Large intestine (tissue), 3 donors: ENCODE measurements at regions not wholly inside any gene's neighbourhood (a gene's known extent, or its start where the extent isn't known, plus 50 kb on each side); places are given as distances from the start of the nearest gene placed in this dataset.

Experiments
- DNase-seq, 2 donors: peaks; one replicate each; pipeline versions ENCODE4 v3.0.0 to v3.0.0-alpha.2; 2013
- H3K27ac ChIP-seq: one replicate; pipeline ENCODE4 v1.5.1; 2013; ENCODE audit warnings: low read length
- H3K27me3 ChIP-seq: 2 replicates; pipeline ENCODE4 v1.6.1; 2013; ENCODE audit warnings: low read length; ENCODE audit not compliant: control insufficient read depth, insufficient read depth
- H3K36me3 ChIP-seq: 2 replicates; pipeline ENCODE4 v1.6.1; 2013; ENCODE audit warnings: low read length; ENCODE audit not compliant: control insufficient read depth, insufficient read depth
- H3K4me1 ChIP-seq: one replicate; pipeline ENCODE4 v1.6.1; 2013; ENCODE audit warnings: low read length; ENCODE audit not compliant: control insufficient read depth, insufficient read depth
- H3K4me3 ChIP-seq: one replicate; pipeline ENCODE4 v1.5.1; 2013; ENCODE audit warnings: low read length
- H3K9me3 ChIP-seq: one replicate; pipeline ENCODE4 v1.6.1; 2013; ENCODE audit warnings: mild to moderate bottlenecking, low read depth, low read length, moderate library complexity; ENCODE audit not compliant: control insufficient read depth
- WGBS: methylation state at CpG from one replicate; pipeline ENCODE4 v1.1.5; 2013; ENCODE audit warnings: low lambda C conversion rate; ENCODE audit not compliant: insufficient coverage; 5-methylcytosine and 5-hydroxymethylcytosine counted together

GRCh38 chr4:176875446-176875930 is 82.8 kb upstream of the VEGFC start:
- no peaks in the 10 kb centered on the region for H3K4me1 ChIP-seq
- no peaks in the 10 kb centered on the region for H3K27me3 ChIP-seq
- WGBS, result no CpG with 5 or more reads among the region's 2 CpGs
- no peaks in the 10 kb centered on the region for H3K36me3 ChIP-seq
- H3K4me3 ChIP-seq, result no peak overlapping the region
- no peaks in the 10 kb centered on the region for H3K9me3 ChIP-seq
- no peak overlapping the region for H3K27ac ChIP-seq
- no peak for DNase-seq

DNA sequence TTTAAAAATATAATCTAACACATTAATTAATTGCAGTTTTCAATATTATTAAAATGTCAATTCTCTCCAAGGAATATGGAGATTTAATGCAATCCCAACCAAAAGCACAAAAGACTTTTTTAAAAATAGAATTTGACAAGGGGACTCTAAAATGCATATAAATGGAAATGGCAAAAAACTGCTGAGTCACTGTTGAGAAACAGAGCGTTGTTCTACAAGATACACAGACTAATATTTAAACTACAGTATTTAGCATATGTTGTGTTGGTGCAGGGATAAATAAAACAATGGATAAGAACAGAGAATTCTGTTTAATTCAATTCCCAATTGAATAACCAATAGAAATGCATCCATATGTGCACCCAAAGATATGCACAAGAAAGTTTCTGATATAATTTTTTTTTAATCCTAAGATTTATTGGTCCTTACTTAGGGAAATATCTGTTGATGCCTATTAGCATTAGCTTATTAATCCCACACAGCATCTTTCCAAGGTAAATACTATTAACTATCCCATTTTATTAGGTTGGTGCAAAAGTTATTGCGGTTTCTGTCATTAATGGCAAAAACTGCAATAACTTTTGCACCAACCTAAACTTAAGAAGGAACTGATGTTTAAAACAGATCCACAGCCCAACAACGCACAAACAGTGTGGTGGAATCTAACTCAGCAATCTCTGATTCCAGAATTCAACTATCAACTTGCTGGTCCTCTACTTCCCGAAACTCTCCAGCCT is 86.8 kb upstream of the VEGFC start:
- no peaks in the 10 kb centered on the region for H3K4me1 ChIP-seq
- H3K36me3 ChIP-seq, result no peaks in the 10 kb centered on the region
- WGBS, result no CpG with 5 or more reads among the region's 4 CpGs
- H3K9me3 ChIP-seq, result no peaks in the 10 kb centered on the region
- no peaks in the 10 kb centered on the region for H3K27me3 ChIP-seq
- no peak for DNase-seq
- no peak overlapping the region for H3K4me3 ChIP-seq
- H3K27ac ChIP-seq, result no peak overlapping the region

DNA sequence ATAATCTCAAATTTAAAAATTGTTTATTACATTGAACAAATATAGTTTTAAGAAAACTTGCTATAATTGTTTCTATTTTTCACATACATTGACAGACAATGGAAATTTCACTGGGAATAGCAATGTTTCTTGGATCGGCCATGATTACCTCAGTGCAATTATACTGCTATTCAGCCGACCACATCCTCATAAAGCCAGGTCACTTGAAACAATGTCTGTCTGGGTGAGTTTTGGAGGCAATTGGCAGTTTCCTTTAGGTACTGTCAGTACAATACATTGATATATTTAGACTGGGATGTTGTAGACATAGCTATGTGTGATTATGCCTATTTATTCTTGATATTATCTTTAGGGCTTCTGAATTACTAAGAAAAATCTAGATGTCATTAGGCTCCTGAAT is 89.5 kb upstream of the VEGFC start:
- H3K4me3 ChIP-seq, result no peak overlapping the region
- no peaks in the 10 kb centered on the region for H3K9me3 ChIP-seq
- no peaks in the 10 kb centered on the region for H3K4me1 ChIP-seq
- no peak for DNase-seq
- WGBS, result no CpG with 5 or more reads among the region's 2 CpGs
- no peak overlapping the region for H3K27ac ChIP-seq
- no peaks in the 10 kb centered on the region for H3K36me3 ChIP-seq
- no peaks in the 10 kb centered on the region for H3K27me3 ChIP-seq

- DNase-seq, result no peak
- WGBS, result no CpG with 5 or more reads among the region's 7 CpGs
Observed at GRCh38 chr4:176883108-176883550, 90.4 kb upstream of the VEGFC start.

DNA sequence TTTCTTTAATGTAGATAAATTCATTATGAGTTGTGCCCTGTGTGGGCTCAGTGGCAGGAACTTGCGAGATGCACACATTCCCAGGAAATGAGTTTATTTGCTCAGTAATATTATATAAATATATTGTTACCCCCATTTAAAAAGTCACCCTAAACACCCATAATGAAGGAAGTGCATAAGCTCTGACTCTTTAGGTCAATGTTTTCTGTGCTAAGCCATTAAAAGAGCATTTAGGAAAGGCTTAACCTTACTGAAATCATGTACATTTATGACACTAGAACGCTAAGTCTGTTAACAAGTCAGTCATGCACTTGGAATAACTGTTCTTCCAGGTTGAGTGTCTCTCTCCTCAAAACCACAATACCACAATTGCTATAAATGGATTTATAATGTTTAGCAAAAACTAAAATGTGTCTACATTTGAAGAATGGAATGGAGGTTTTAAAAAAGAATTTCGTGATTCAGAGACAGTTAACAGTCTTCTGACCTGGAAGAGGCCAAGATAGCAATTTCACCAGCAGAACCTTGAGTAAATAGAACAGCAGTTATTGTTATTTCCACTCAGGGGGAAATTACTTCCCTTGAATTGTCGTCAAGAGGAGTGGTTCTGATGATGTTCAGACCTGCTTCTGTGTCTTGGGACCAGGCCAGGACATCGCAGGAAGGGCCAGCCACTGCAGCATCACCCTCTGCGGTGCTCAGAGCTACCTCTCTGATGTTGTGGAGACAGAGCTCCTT is 91.1 kb upstream of the VEGFC start:
- Histone ChIP-seq H3K36me3 (no peaks in the 10 kb centered on the region), H3K27me3 (no peaks in the 10 kb centered on the region), H3K4me3 (no peak overlapping the region), H3K4me1 (no peaks in the 10 kb centered on the region), H3K9me3 (no peaks in the 10 kb centered on the region), H3K27ac (no peak overlapping the region)
- WGBS, result 71% methylated on average over 2 of the region's 6 CpGs
- no peak for DNase-seq

More at GRCh38 chr4:176883108-176883550, 90.4 kb upstream of the VEGFC start:
- Histone ChIP-seq H3K4me3 (no peak overlapping the region), H3K27ac (no peak overlapping the region), H3K4me1 (no peaks in the 10 kb centered on the region), H3K36me3 (no peaks in the 10 kb centered on the region), H3K27me3 (no peaks in the 10 kb centered on the region), H3K9me3 (no peaks in the 10 kb centered on the region)

DNA sequence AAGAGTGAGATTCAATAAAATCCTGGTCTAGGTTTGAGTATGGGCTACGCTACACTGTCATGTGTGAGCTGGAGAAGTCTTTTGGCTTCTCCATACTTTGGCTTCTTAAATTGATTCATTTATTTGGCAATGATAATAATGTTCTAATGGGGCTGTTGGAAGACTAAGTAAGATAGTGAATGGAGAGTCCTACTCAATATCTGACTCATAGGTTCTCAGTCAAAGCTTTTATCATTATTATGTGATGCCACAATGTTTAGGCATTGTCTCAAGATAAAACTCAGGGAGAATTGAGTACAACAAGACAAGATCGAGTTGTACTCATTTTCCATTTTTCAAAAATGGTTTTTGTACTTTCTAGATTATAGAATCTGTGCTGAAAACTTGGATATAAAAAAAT is 92.5 kb upstream of the VEGFC start:
- no peaks in the 10 kb centered on the region for H3K9me3 ChIP-seq
- DNase-seq, result no peak
- H3K27me3 ChIP-seq, result no peaks in the 10 kb centered on the region
- H3K27ac ChIP-seq, result no peak overlapping the region
- H3K4me3 ChIP-seq, result no peak overlapping the region
- WGBS, result 90% methylated on average over 2 of the region's 2 CpGs
- no peaks in the 10 kb centered on the region for H3K36me3 ChIP-seq
- no peaks in the 10 kb centered on the region for H3K4me1 ChIP-seq

- H3K4me3 ChIP-seq, result no peak overlapping the region
- WGBS, result 94% methylated on average over 3 of the region's 3 CpGs
- H3K9me3 ChIP-seq, result no peaks in the 10 kb centered on the region
- H3K27ac ChIP-seq, result no peak overlapping the region
- H3K27me3 ChIP-seq, result no peaks in the 10 kb centered on the region
- no peaks in the 10 kb centered on the region for H3K36me3 ChIP-seq
- DNase-seq, result no peak
- no peaks in the 10 kb centered on the region for H3K4me1 ChIP-seq
Observed at GRCh38 chr4:176886135-176886534, 93.4 kb upstream of the VEGFC start.

DNA sequence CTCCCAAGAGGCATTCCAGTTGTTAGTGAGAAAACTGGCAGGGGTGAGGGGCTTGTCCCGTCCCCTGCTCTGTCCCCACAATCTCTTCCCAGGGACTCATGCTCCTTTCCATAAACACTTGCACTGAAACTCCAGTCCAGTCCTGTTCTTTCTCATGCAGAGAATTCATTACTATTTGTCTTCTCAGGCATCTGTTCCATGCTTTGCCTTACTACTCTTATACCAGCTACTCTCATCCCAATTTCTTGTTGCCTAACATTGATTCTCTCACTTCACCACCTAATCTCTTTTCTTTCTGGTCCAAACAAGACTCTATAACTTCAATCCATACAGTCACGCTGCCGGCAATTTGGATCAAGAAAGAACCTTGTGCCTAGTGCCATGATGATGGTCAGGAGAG is 97.1 kb upstream of the VEGFC start:
- no peaks in the 10 kb centered on the region for H3K4me1 ChIP-seq
- H3K9me3 ChIP-seq, result no peaks in the 10 kb centered on the region
- H3K36me3 ChIP-seq, result no peaks in the 10 kb centered on the region
- no CpG with 5 or more reads among the region's 3 CpGs for WGBS
- H3K27ac ChIP-seq, result no peak overlapping the region
- H3K4me3 ChIP-seq, result no peak overlapping the region
- H3K27me3 ChIP-seq, result no peaks in the 10 kb centered on the region
- no peak for DNase-seq

DNA sequence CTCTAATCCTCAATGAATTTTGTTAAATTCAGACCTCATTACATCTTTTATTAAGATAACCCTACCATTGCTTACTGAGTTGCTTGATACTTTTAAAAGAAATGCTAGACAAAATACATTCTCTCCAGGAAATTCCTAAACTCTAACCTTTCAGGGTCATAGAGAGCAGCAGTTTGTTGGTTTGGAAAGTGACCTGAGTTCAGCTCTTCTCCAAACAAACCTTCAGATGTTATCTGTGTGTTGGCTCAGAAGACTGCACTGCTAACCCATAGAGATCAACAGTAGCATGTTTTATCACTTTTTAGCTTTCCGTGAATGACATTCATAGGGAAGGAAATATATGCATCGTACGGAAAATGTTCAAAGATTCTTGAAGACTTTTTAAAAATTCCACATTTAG is 101.8 kb upstream of the VEGFC start:
- H3K36me3 ChIP-seq, result no peaks in the 10 kb centered on the region
- H3K27me3 ChIP-seq, result no peaks in the 10 kb centered on the region
- no peak for DNase-seq
- H3K9me3 ChIP-seq, result no peaks in the 10 kb centered on the region
- H3K4me1 ChIP-seq, result no peaks in the 10 kb centered on the region
- no peak overlapping the region for H3K4me3 ChIP-seq
- 75% methylated on average over 2 of the region's 3 CpGs for WGBS
- no peak overlapping the region for H3K27ac ChIP-seq

DNA sequence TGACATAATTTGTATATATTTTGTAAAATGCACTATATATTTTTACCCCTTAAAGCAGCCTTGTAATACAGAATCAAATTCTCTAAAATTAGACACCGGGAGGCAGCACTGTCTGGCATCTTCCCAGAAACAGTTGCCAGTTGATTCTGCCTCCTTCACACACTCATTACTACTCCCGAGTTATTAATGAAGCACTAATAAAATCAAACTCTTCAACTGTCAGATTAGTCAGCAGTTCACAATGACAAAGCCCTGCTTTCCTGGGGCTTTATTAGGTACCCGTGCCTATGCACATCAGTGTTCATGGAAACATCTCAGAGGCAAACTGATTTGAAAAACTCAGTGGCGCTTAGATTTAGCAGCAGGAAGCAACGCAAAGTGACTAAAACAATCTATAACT is 103.5 kb upstream of the VEGFC start:
- no peaks in the 10 kb centered on the region for H3K4me1 ChIP-seq
- no peaks in the 10 kb centered on the region for H3K9me3 ChIP-seq
- H3K4me3 ChIP-seq, result no peak overlapping the region
- no peaks in the 10 kb centered on the region for H3K36me3 ChIP-seq
- 33% methylated on average over 1 of the region's 5 CpGs for WGBS
- H3K27me3 ChIP-seq, result no peaks in the 10 kb centered on the region
- DNase-seq, result no peak
- no peak overlapping the region for H3K27ac ChIP-seq
